NCI-H2171 (cell line): ENCODE measurements at regions not wholly inside any gene's neighbourhood (a gene's known extent, or its start where the extent isn't known, plus 50 kb on each side); places are given as distances from the start of the nearest gene placed in this dataset.

Experiments used
- DNase-seq: peaks from one replicate; lab custom pipeline; 2025; lab: John Stamatoyannopoulos, UW

DNA sequence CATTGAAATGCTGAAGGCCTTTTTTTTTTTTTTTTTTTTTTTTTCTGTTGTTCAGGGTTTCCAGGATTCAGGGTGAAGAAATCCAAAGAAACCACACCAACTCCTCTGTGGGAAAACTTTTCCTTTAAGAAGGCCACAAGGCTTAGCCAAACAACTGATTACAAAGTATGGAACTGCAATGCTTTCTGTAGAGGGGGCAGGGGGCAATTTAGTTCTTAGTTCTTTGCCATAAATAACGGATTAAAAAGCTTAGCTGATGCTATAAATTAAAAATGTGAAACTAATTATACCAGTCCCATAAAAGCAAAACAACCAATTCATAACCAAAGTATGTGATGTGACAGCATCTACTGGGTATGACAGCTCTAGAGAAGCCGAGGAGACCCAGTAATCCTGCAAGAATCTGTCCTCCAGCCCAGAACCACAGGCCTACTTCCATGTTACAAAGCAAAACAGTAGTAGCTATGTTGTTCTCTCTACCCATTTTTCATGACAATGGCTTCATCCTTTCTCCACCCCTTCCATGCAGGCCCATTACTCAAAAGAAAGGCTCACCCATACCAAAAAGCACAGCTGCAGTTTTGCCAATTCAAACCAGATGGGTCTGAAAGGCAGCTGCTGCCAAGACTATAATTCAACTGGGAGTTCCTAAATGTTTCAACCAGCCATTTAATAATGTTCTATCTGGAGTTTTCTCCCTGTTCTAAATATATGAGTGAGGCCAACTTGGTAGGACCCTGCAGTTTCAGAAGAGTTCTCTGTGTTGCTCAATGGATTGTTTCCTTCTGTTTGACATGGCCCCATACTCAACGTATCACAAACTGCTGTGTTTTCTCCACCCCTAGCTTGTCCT, 167.1 kb upstream of the ZFHX3 start:
- no peak for DNase-seq

- peak; percentile 68 for DNase-seq
These were observed 166.0 kb upstream of the ZFHX3 start for GRCh38 chr16:73213732-73214455.

- DNase-seq = no peak
These were observed 164.5 kb upstream of the ZFHX3 start for GRCh38 chr16:73212431-73212830.

GRCh38 chr16:73210686-73211085, 162.8 kb upstream of the ZFHX3 start:
- DNase-seq = no peak

GRCh38 chr16:73210084-73210483, 162.2 kb upstream of the ZFHX3 start:
- DNase-seq = no peak

- no peak for DNase-seq
These were observed 161.3 kb upstream of the ZFHX3 start for GRCh38 chr16:73209190-73209589.

- no peak for DNase-seq
These were observed 158.3 kb upstream of the ZFHX3 start for GRCh38 chr16:73206151-73206707.

DNA sequence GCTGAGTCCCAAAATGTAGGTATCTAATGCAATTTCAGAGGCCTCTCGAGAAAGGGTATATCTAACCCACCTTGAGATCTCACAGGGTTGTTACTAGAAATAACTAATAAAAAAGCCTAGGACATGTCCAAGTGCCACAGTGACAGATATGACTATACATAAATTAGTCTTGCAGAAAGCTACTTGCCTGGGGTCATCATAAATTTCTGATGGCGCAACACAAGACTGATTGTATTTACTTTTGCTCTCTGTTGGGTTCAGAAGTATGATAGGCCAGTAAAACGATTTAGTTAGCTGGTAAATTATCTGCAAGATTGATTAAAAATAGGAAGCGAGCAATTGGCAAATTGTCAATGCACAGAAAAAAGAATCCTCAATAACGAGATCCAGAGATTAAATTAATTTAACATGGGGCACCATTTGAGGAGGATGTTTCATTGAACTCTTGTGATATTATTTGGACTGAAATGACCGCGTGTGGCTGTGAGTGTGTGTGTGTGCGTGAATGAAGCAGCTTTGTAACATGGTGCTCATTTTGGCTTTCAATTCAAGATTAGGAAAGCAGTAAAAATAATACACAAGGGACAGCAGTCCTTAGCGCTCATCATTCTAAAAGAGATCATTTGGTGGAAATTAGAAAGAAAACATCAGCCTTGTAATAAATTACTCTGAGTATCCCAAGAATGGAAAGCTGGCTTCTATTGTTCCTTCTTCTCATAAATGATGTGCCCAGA, 157.4 kb upstream of the ZFHX3 start:
- no peak for DNase-seq

DNA sequence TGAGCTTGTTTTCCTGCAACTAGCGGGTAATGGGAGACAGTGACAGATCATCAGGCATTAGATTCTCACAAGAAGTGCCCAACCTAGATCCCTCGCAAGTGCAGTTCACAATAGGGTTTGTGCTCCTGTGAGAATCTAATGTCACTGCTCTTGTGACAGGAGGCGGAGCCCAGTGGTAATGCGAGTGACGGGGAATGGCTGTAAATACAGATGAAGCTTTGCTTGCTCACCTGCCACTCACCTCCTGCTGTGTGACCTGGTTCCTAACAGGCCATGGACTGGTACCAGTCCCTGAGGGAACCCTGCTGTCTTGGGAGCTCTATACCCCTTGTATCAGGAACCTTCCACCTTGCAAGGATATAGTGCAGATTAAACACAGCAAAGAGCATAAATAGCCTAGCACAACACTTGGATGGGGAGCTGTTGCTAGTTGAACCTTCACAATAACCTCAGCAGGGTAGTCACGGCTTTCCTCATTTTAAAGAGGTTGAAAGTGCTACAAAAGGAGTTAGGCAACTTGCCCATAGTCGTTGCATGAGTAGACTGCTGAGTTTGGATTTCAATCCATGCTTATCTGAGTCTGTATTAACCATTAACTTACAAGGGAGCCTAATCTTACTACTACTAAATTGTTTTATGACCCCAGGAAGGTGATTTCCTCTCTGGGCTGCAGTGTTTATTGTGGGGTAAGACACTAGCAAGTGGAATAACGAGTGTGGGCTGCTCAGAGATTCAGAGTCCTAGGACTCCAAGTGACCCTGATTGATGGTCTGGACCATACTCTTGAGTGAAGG, 156.6 kb upstream of the ZFHX3 start:
- no peak for DNase-seq

DNA sequence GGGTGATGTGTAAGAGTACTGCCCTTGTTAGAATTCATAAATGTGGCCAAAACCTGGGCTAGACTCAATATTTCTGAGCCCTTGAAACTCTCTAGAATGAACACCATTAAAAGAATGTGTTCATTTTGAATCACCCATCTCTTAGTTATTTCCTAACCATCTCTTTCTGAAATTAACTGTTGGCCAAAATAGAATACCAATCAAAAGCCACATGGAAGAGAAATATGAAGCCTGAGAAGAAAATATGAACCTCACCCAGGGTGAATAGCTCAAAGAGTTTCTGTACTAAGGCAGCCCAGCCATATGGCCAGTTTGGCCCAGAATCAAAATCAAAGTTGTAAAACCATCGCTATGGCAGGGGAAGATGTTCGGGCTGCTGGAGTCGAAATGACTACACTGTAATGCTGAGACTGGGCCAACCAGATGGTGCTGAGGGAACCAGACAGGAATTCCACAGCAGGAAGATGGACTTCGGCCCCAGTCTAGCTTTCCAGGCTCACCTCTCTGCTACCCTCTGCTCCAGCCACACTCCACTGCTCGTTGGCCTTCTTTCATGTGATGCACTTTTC, 154.3 kb upstream of the ZFHX3 start:
- peak; percentile 52 for DNase-seq

DNA sequence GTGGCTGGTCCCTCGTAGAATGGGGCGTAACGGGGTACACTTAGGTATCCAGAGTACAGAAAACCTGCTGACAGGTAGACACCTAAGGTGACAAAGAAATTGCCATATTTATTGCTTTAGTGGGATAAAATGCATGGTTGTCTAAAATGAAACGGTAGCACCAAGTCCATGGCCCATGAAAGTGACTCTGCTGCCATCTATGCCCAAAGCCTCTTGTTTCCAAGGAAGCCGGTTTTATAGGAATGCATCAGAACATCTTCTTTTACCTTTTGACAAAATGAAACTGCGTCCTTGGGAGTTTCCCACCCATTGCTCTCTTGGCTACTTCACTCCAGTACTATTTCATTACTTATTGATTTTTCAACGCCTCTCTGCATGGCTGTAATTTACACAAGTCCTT, 151.3 kb upstream of the ZFHX3 start:
- DNase-seq = no peak

GRCh38 chr16:73198481-73198880, 150.6 kb upstream of the ZFHX3 start:
- DNase-seq = no peak

- DNase-seq = no peak
These were observed 149.7 kb upstream of the ZFHX3 start for GRCh38 chr16:73197598-73197997.

DNA sequence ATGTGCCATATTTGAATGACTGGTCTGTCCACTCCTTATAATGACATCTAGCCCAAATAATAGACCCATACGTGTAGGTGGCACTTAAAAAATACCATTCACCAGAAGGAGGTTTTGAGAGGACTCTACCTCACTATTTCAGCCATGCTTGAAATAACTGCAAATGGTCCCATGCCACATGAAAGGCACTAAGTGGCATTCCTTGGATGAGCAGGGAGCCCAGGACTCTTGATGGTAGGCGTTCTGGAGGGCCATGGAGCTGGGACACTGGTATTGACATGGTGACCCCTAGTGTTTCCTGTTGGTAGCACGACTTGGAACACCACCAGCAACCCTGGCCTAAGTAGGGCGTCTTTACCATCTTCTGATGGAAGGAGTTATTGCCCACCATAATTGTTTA, 148.7 kb upstream of the ZFHX3 start:
- DNase-seq = no peak

DNA sequence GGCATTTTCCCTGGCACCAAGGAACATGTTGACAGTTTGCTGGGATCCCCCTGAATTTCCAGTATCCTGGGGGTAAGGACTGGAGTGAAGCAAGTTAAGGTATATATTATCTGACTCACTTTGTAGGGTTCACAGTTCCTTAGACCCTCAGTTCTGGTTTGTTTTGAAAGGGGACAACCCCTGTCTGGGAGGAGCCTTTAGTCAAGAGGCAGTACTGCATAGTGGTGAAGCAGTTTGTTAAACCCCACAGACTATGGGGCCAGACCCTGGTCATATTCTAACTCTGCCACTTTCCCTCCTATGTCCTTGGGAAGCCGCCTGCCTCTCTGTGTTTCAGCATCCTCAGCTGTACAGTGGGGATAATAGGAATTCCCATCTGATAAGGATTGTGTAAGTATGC, 145.5 kb upstream of the ZFHX3 start:
- DNase-seq = no peak

DNA sequence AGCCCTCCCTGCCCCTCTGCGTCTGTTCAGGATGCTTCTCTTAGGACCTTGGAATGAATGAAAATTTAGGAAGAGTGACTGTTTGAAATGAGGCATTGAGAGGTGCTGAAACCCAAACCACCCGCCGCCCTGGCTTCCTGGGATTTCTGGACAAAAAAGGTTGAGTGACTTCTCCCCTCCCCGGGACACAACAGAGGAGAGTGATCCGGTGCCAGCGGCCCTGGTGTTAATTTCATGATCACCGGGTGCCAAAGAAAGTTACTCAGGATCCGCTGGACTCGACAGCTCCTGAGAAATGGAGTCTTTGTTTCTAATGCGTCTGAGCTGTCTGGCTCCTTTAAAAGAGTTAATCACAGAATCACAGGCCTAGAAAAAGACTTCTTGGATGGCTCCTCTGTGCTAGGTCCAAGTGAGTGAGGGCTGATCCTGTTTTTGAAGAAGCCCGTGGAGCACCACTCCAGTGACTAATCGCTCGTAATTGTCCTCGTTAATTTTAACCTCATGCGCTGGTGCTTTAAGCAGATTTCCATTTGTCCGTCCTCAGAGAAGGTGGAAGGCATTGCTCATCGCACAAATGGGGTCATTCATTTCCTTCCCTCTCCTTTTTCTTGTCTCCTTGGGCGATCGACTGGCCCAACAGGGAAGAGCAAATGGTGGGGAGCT, 144.4 kb upstream of the ZFHX3 start:
- no peak for DNase-seq

DNA sequence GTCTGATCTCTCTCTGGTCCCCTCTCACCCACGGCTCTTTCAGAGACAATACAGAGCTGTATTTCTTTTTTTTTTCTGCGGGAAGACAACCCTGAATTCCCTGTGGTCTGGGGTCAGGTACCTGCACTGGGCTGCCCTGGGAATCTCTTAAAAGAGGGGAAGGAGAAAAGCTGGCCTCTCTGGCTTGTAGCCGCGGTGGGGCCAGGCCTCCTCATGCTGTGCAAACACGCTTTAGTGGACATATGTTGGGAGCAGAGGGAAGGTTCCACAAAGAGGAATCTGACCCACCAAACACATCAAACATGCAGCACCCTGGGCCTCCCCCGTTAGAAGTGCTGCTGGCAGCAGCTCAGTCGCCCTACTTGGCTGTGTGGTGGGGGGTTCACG, 143.7 kb upstream of the ZFHX3 start:
- DNase-seq = no peak

GRCh38 chr16:73190688-73191659, 143.0 kb upstream of the ZFHX3 start:
- DNase-seq = no peak

- no peak for DNase-seq
These were observed 142.3 kb upstream of the ZFHX3 start for GRCh38 chr16:73190256-73190655.

DNA sequence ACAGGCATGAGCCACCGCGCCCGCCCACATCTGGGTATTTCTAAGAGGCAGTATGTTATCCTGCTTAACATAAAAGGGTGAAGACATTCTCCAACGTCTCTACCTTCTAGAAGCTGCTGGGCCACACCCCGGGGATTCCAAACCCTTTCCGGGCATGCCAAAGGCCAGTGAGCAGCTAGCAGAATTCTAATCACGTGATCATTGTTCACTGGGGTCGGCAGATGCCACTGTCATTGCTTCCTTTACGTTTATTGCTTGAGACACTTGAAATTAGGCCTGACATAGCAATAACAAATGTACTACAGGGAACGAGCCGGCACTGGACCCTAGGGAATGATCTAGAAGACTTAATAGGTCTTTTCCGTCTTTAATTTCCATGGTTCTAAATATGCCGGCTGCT, 141.2 kb upstream of the ZFHX3 start:
- no peak for DNase-seq
